Stimulated activated CD4-positive, alpha-beta T cell treated with anti-CD3 and anti-CD28 coated beads, TNF-alpha, amount 100 ng/mL, for 24 hours (primary cell): ENCODE measurements at regions not wholly inside any gene's neighbourhood (a gene's known extent, or its start where the extent isn't known, plus 50 kb on each side); places are given as distances from the start of the nearest gene placed in this dataset.
"Not testable (repeated sequence)": the region's sequence is repeated elsewhere in the genome, so short reads cannot be mapped to it uniquely, and the experiment has no call there.

ENCODE experiments used
- DNase-seq, 3 experiments: peaks; one replicate each; pipeline ENCODE4 v3.0.0-alpha.2; 2020; ENCODE audit warnings: low read depth in 3 of 3

DNA sequence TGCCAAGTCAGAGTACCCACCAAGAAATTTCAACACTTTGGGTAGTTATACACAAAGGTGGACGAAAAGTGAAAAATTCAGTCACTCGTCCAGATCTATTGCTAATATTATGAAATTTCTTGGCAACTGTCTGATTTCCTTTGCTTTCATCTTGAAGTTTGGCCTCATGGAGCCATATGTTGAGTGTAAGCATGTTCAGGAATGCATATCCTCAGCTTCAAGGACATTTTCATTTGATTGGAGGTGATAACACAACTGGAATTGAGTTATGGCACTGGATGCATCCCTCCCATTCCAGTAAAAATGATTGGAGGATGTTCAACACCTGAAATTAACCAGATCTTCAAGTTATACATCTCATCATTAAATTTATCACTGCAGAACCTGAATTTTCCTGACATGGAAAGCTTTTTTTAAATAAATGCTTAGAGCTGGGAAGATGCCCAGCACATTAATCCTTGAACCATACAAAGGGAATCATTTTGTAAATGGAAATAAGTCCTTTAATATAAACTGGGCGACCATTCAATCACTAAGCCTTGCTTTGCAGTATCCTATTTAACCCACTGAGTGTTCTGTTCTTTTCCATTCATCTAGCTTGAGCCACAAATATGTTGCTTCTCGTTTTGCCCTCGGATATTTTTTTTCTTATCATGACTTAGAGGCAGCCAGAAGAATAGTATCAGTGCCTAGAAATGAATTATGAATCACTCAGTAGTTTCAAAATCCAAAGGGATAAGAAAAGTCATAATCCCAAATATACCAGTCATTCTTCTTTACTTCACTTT is 273.7 kb upstream of the PIK3R1 start:
- no peak for DNase-seq

DNA sequence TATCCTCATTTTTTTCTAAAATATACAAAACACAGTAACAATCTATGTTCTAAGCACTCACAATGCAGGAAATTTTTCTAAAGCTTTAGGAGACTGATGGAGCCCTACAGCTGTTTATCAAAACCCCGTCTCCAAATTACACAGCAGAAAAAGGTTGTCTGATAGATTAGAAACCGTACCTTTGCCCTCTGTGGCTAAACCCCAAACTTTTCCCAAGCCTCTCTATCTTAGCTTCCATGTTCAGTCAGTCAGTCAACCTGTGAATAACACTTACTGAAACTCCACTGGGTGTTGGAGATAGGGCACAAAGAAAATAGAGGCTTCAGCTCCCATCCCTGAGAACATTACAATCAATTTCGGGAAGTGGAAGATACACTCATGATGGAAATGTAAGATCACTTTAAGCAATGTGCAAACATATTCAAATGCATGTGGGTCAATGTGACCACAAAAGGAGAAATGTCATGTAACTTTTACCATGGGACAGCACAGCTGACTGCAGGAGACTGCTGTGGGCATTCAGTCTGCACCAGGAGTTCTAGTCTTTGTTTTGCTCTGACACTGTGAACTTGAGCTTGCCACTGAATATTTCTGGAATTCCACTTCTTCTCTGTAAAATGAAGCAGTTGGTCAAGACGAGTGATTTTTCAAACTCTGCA is 279.5 kb upstream of the PIK3R1 start:
- no peak for DNase-seq

DNA sequence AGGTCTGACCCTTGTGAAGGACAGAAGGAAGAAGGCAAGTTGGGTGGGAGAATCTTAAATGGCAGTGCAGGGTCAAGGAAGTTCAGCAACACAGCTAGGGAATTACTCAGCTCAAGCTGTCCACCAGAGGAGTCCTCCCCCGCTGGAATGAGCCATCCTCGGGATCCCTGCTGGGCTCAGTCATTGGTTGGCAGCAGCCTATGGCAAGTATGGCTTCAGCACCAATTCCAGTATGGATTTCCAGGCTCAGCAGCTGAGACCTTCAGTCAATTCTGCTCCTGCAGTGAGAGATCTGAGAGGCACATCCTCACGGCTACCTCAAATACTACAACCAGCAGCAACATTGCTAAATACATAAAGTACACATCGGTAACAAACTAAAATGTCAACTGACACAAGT is 280.6 kb upstream of the PIK3R1 start:
- DNase-seq = no peak

DNA sequence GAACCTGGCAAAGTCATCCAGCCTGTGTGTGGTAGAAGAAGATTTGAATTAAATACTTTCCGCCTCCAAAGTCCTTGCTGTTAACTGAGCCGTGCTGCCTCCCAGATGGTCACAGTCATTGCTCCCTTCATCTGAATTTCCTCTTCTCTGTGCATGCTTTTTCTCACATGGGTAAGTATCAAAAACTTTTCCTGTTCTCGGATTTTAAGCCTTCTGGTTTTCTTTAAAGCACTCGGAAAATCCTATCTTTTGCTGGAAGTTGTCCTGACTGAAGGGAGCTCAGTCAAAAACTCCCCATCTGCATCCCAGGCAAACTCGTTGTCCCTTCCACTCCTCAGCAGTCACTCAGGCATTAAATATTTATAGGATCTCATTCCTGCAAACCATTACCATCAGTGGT is 290.0 kb upstream of the PIK3R1 start:
- no peak for DNase-seq

DNA sequence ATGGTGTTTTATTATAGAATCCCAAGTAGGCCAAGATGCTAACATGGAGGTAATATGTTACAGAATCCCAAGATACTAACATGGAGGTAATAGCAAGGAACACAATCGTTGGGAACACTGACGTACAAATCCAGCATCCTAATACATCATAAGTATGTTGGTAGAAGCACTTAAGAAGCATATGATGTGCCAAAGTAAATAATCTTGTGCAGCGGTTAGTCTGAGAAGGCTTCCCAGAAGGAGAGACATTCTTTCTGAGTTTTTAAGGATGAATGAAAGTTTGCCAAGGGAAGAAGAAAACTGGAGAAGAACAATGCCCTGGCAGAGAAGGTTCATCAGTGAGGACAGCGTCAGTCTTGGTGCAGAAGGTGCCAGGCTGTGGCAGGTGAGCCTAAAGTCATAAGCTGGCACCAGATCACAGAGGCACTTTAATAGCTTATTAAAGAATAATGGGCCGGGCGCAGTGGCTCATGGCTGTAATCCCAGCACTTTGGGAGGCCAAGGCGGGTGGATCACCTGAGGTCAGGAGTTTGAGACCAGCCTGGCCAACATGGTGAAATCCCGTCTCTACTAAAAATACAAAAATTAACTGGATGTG is 294.5 kb upstream of the PIK3R1 start:
- no peak for DNase-seq

DNA sequence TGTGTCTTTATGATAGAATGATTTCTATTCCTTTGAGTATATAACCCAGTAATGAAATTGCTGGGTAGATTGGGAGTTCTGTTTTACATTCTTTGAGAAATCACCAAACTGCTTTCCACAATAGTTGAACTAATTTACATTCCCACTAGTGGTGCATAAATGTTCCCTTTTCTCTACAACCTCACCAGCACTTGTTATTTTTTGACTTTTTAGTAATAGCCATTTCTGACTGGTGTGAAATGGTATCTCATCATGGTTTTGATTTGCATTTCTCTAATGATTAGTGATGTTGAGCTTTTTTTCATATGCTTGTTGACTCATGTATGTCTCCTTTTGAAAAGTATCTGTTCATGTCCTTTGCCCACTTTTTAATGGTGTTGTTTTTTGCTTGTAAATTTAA is 296.0 kb upstream of the PIK3R1 start:
- DNase-seq = not testable (repeated sequence)

DNA sequence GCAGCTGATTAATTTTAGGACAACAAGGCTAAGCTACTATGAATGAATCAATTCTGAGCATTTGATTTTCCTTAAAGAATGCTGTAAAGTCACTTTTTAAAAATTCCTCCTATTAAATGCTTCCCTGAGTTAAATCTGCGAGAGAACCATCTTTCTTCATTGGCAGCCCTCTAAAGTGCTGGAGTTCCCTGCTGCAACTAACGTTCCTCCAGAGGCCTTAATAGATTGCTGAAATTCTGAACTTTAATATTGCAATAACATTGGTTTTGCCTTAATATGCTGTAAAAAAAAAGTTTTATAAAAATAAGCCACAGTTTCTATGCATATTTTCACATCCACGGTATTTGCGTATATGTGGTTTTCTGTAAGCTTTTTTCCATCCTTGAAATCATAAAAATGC is 298.0 kb upstream of the PIK3R1 start:
- DNase-seq = no peak

DNA sequence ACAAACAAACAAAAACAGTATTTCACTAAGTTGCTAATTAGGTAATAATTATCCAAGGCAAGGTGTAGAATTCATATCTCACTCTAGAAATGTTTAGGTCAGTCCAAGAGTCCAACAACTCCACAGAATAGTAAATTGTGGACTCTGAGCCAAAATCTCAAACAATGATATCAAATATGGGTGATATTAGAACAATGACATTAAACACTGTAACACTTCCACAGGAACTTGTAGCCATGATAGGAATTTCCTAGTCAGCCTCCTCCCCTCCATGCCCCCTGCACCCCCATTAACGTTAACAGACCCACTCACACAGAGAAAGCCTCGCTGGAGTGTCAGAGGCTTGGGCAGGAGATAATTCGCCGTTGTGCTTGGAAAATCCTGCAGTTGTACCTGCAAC is 305.0 kb upstream of the PIK3R1 start:
- DNase-seq = no peak

DNA sequence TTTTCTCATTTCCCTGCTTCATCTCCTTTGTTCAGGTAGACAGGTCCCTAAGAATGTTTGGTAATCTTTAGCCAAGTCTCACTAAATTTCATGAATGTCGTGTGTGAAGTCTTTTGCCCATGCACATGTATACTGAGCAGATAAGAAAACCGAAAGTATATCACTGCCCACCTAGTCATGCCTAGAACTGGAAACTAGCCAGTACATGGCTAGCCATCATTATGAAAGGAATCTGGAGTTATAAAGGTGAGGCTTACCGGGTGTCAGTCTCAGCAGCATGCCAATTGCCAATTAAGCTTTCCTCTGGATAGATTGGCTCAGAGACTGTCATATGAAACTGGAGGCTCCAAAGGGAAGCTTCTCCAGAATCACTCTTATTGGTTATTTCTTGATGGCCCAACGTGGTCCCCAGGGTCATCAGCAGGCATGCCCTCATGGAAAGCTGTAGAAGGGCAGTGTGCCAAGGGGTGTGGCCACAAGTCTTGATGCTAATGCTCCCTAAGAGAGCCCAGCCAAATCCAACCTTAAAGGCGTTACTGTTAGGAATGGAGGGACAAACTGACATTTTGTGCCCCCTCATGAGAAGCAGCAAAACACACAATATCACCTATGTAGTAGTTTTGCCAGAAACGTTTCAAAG is 307.3 kb upstream of the PIK3R1 start:
- no peak for DNase-seq

DNA sequence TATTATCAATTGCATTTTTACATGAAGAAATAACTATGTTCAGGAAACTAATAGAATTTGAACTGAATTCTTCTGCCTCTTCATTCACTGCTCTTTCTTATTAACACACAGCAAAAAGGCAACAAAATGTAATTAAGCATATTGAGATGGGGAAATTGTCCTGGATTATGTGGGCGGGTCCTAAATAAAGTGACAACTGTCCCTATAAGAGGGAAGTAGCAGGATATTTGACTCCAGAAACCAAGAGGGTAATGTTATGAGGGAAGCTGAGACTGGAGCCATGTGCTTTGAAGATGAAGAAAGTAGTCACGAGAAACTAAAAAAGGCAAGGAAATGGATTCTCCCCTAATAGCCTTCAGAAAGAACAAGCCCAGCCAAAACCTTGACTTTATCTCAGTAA is 311.2 kb upstream of the PIK3R1 start:
- no peak for DNase-seq

DNA sequence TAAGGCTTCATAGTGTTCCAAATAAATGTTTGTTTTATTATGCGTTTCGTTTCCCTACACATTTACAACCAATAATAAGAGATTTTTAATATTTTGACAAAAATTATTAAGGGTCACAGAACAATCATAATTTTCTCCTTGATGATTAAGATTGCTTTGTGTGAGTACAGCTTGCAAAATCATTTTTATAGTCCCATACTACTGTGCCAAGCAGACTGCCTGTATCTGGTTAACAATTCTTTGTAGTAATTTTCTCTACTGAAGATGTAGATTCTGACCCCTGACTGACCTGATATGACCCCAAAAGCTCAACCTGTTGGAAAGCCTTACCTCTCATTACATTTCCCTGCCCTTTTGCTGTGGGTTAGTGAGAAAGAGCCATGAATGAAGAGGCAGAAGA is 311.9 kb upstream of the PIK3R1 start:
- no peak for DNase-seq

DNA sequence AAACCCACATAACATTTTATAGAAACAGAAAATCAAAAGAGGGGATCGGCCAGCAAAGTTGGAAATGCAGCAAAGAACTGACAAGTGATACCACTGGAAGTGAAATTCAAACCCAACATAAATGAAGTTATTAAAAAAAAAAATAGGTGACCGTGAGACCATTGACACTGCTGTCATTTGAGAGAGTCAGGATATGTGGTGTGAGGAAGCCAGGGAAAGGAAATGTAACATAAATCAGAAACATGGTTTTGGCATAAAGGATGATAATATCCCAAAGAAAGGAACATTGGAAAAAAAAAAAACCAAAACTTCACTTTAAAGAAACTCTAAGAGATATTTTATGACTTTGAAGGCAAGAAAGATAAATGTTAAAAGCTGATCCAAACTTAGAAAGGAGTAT is 312.4 kb upstream of the PIK3R1 start:
- no peak for DNase-seq

DNA sequence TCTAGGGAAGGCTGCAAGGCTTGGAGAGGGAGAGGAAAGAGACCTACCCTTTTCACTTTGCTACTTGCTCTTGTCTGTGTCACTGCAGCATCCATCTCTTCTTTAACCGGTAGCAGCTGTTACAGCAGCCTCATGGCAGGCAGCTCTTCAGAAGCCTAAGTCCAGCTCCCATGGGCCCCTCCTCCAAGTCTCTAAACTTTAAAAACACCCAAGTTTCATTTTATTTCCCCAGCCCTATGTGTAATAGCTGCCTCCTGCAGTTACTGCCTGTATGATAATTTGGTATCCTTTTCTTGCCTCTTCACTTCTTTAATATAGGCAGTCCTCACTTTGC is 313.1 kb upstream of the PIK3R1 start:
- no peak for DNase-seq

DNA sequence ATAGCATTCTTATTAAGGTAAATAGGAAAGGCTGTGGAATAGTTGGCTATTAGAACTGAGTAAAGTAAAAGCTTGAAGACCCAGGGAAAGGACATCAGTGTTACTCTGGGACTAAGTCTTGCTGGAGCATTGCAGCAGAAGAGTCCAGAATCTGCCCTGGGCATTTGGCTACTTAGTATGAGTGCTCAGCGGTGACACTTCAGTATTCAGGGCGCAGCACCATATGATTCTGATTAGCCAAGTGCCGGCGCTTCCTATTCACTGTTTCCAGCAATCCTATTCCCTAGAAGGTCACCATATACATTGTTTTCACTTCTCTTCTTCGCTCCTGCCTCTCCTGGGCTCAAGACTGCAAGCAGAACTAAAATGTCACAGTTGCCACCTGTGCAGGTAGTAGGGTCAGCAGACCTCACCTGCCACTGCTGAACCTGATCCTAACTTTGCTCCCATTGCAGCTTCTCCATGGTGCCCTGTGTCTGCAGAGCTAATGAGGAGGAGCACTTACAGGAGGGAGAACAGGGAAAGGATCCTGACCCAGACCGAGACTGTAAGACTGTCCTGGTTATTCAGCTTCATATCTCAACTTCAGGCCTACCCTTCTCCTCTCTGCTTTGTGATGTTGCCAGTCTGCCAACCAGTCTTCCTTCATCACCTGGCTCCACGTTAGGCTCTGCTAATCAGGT is 313.6 kb upstream of the PIK3R1 start:
- DNase-seq = no peak

DNA sequence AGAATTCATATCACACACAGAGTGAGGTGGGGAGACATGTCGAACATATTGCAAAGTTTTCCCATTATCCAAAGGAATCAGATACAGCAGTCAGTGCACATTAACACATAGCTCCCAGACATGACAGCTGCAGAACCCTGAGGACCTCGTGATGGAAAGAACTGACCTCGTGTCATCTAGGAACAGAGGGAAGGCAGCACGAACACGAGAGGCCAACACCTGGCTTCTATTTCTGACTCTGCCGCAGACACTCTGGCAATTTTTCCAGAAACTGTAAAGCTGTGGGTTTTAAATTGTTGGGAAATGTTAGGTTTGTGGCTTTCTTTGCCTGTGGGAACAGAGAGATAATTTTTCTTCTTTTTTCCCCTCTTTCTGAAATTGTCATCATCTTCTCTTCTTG is 315.0 kb upstream of the PIK3R1 start:
- DNase-seq = no peak

DNA sequence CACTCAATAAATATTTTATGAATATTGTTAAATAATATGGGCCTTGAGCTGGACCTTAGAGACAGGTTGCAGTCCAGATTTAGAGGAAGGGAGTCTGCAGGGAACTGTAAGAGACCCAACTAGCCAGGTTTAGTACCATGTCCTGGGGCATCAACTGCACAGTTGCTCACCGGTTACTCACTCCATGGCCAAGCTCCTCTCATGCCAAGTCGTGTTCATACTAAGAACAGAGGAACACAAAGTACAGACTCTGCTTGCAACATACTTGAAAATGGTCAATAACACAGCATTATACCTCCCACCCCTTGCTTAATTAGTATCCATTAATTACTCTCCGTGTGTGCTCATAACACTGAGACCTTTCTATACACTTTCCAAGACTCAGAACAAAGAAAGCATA is 317.6 kb upstream of the PIK3R1 start:
- DNase-seq = no peak

DNA sequence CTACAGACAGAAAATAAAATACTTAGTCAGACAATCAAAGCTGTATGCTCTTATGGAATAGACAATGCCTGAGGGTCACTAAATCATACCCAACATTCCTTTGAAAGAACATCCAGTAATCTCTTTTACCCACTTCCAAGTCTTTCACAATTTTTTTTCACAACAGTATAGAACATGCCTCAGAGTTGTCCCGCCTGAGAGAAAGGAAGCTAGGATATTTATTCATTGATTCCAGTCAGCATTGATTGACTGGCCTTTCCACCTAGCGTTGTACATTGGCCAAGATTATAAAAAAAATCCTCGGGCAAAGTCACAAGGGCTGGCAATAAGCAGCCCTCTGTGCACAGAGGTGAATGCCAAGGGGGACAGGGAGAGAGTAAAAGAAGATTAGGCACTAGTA is 318.1 kb upstream of the PIK3R1 start:
- no peak for DNase-seq

DNA sequence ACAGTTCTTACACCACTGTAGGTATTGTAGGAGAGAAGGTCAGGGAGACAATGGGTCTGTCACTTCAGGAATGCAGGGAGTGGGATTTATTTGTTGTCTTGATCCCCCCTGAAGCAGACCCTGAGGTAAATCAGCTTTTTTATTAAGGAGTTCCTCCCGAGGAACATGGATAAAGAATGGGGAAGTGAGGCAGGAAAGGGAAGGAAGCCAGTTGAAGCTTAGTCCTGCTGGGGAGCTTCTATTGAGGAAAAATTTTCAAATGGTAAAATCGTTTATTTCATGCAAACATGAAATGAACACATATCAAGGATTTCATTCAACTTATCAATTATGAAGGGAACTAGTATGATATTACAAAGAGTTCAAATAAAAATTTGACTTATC is 318.6 kb upstream of the PIK3R1 start:
- no peak for DNase-seq

DNA sequence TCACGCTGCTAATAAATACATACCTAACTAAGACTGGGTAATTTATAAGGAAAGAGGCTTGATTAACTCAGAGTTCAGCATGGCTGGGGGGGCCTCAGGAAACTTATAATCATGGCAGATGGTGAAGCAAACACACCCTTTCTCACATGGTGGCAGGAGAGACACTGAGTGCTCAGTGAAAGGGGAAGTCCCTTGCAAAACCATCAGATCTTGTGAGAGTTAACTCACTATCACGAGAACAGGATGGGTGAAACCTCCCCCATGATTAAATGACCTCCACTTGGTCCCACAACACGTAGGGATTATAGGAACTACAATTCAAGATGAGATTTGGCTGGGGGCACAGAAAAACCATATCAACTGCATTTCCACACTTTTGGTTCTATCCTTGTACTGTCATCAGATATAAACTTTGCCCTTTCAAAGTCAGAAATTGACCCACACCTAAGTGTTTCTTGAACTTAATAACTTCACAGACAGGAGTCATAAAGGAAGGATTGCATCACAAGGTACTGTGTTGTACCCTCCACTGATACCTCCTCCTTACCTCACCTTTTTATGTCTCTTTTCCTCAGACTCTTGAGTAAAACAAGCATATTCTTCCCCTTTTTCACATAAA is 319.1 kb upstream of the PIK3R1 start:
- DNase-seq = no peak

DNA sequence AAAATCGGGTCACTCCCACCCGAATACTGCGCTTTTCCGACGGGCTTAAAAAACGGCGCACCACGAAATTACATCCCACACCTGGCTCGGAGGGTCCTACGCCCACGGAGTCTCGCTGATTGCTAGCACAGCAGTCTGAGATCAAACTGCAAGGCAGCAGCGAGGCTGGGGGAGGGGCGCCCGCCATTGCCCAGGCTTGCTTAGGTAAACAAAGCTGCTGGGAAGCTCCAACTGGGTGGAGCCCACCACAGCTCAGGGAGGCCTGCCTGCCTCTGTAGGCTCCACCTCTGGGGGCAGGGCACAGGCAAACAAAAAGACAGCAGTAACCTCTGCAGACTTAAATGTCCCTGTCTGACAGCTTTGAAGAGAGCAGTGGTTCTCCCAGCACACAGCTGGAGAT is 325.7 kb upstream of the PIK3R1 start:
- not testable (repeated sequence) for DNase-seq

DNA sequence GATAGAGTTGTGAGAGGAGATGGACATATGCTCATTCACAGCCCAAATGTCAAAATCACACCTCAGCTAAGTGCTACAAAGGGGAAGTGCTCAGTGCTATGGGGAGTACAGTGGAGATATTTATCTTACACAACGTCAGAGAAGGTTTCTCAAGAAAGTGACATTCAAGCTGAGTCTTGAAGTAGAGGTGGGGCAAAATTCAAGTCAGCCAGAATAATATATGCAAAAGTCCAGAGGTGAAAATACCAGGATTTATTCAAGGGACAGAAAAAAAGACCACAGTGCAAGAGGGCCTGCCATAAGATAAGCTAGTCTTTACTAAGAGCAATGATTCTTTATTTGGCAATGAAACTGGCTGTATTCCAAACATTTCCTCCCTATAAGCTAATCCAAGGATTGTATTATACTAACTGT is 327.8 kb upstream of the PIK3R1 start:
- no peak for DNase-seq

DNA sequence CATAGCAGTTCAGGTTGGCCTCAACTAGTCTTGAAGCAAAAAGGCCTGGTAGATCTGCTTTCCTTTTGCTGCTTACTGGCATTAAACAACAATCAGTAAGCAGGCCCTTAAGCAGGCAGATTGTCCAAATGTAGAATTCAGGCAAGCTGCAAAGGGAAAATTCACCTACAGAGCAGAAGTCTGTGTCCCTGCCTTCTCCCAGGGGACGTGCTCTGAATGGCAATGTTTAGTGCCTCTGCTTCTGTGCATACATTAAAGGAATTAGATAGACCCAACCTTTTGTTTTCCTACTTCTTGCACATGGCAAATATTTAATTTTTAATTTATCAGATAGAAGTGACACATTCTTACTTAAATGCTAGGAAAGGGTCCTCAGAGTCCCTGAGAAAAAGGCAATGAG is 328.8 kb upstream of the PIK3R1 start:
- DNase-seq = no peak
